ACC112 (cell line): ENCODE measurements at regions not wholly inside any gene's neighbourhood (a gene's known extent, or its start where the extent isn't known, plus 50 kb on each side); places are given as distances from the start of the nearest gene placed in this dataset.
"Not testable (repeated sequence)": the region's sequence is repeated elsewhere in the genome, so short reads cannot be mapped to it uniquely, and the experiment has no call there.

Experiments used
- H2AFZ ChIP-seq: fragments of 200-600 bp; sonication (generic); one replicate; pipeline ENCODE4 v1.6.0; 2017; ENCODE audit warnings: antibody characterized with exemption, low read length; ENCODE audit not compliant: unreplicated experiment
- H3K27ac ChIP-seq: fragments of 200-600 bp; sonication (generic); 2 replicates; pipeline ENCODE4 v1.5.1; 2014; ENCODE audit warnings: low read depth, mild to moderate bottlenecking, antibody characterized with exemption, low read length, moderate library complexity
- H3K27me3 ChIP-seq: fragments of 200-600 bp; sonication (generic); 2 replicates; pipeline ENCODE4 v1.6.1; 2014; ENCODE audit warnings: mild to moderate bottlenecking, antibody characterized with exemption, low read length, moderate library complexity, mixed read lengths; ENCODE audit not compliant: insufficient read depth
- H3K36me3 ChIP-seq: fragments of 200-600 bp; sonication (generic); 2 replicates; pipeline ENCODE4 v1.6.1; 2016; ENCODE audit warnings: mild to moderate bottlenecking, antibody characterized with exemption, low read length, moderate library complexity, mixed read lengths; ENCODE audit not compliant: insufficient read depth
- H3K4me1 ChIP-seq: fragments of 200-600 bp; sonication (generic); one replicate; pipeline ENCODE4 v1.6.1; 2016; ENCODE audit warnings: low read length, mixed read lengths; ENCODE audit not compliant: insufficient read depth, unreplicated experiment, control insufficient read depth
- H3K4me3 ChIP-seq: fragments of 200-600 bp; sonication (generic); 2 replicates; pipeline ENCODE4 v1.5.1; 2014; ENCODE audit warnings: mild to moderate bottlenecking, low read depth, low read length
- H3K79me2 ChIP-seq: fragments of 200-600 bp; sonication (generic); one replicate; pipeline ENCODE4 v1.6.0; 2016; ENCODE audit warnings: low read length; ENCODE audit not compliant: control insufficient read depth, unreplicated experiment, insufficient read depth

GRCh38 chrX:526295-527224 lies 104.0 kb upstream of the SHOX start:
- Histone ChIP-seq H2AFZ (no peak overlapping the region), H3K36me3 (no peaks in the 10 kb centered on the region), H3K27me3 (no peaks in the 10 kb centered on the region), H3K4me1 (no peaks in the 10 kb centered on the region), H3K4me3 (no peak overlapping the region), H3K27ac (no peak overlapping the region), H3K79me2 (no peaks in the 10 kb centered on the region)

- Histone ChIP-seq H3K79me2 (no peaks in the 10 kb centered on the region), H2AFZ (no peak overlapping the region), H3K36me3 (no peaks in the 10 kb centered on the region), H3K27ac (no peak overlapping the region), H3K4me1 (no peaks in the 10 kb centered on the region), H3K27me3 (no peaks in the 10 kb centered on the region), H3K4me3 (no peak overlapping the region)
Measured at GRCh38 chrX:530726-531610, 99.6 kb upstream of the SHOX start.

GRCh38 chrX:531611-531936 lies 99.0 kb upstream of the SHOX start:
- Histone ChIP-seq H3K27ac (no peak overlapping the region), H3K79me2 (no peaks in the 10 kb centered on the region), H3K4me3 (no peak overlapping the region), H3K36me3 (no peaks in the 10 kb centered on the region), H2AFZ (no peak overlapping the region), H3K4me1 (no peaks in the 10 kb centered on the region), H3K27me3 (no peaks in the 10 kb centered on the region)

GRCh38 chrX:534804-535203 lies 95.8 kb upstream of the SHOX start:
- H2AFZ ChIP-seq: no peak overlapping the region
- no peak overlapping the region for H3K27ac ChIP-seq
- H3K27me3 ChIP-seq: no peaks in the 10 kb centered on the region
- H3K79me2 ChIP-seq: no peaks in the 10 kb centered on the region
- no peaks in the 10 kb centered on the region for H3K4me1 ChIP-seq
- no peak overlapping the region for H3K4me3 ChIP-seq
- H3K36me3 ChIP-seq: no peaks in the 10 kb centered on the region

GRCh38 chrX:536616-537015 lies 94.0 kb upstream of the SHOX start:
- no peaks in the 10 kb centered on the region for H3K27me3 ChIP-seq
- H2AFZ ChIP-seq: no peak overlapping the region
- H3K27ac ChIP-seq: no peak overlapping the region
- H3K4me1 ChIP-seq: no peaks in the 10 kb centered on the region
- H3K4me3 ChIP-seq: no peak overlapping the region
- no peaks in the 10 kb centered on the region for H3K36me3 ChIP-seq
- no peaks in the 10 kb centered on the region for H3K79me2 ChIP-seq

- no peak overlapping the region for H3K27ac ChIP-seq
- H2AFZ ChIP-seq: no peak overlapping the region
- H3K79me2 ChIP-seq: no peaks in the 10 kb centered on the region
- H3K4me1 ChIP-seq: no peaks in the 10 kb centered on the region
- H3K36me3 ChIP-seq: no peaks in the 10 kb centered on the region
- H3K27me3 ChIP-seq: no peaks in the 10 kb centered on the region
- no peak overlapping the region for H3K4me3 ChIP-seq
Measured at GRCh38 chrX:537151-537550, 93.4 kb upstream of the SHOX start.

- no peaks in the 10 kb centered on the region for H3K4me1 ChIP-seq
- no peak overlapping the region for H3K4me3 ChIP-seq
- H3K27me3 ChIP-seq: no peaks in the 10 kb centered on the region
- H3K79me2 ChIP-seq: no peaks in the 10 kb centered on the region
- no peak overlapping the region for H3K27ac ChIP-seq
- H2AFZ ChIP-seq: no peak overlapping the region
- no peaks in the 10 kb centered on the region for H3K36me3 ChIP-seq
Measured at GRCh38 chrX:538311-538710, 92.3 kb upstream of the SHOX start.

- not testable (repeated sequence) for H3K36me3 ChIP-seq, H3K79me2 ChIP-seq, H3K27me3 ChIP-seq, H2AFZ ChIP-seq, H3K4me3 ChIP-seq, H3K27ac ChIP-seq, H3K4me1 ChIP-seq
Measured at GRCh38 chrX:541006-541405, 89.6 kb upstream of the SHOX start.

GRCh38 chrX:542179-542578 lies 88.4 kb upstream of the SHOX start:
- no peak overlapping the region for H3K27ac ChIP-seq
- H2AFZ ChIP-seq: no peak overlapping the region
- no peaks in the 10 kb centered on the region for H3K79me2 ChIP-seq
- H3K4me3 ChIP-seq: no peak overlapping the region
- no peaks in the 10 kb centered on the region for H3K27me3 ChIP-seq
- no peaks in the 10 kb centered on the region for H3K36me3 ChIP-seq
- no peaks in the 10 kb centered on the region for H3K4me1 ChIP-seq

GRCh38 chrX:545452-545885 lies 85.1 kb upstream of the SHOX start:
- Histone ChIP-seq H3K27me3 (no peaks in the 10 kb centered on the region), H2AFZ (no peak overlapping the region), H3K4me1 (no peaks in the 10 kb centered on the region), H3K4me3 (no peak overlapping the region), H3K27ac (no peak overlapping the region), H3K79me2 (no peaks in the 10 kb centered on the region), H3K36me3 (no peaks in the 10 kb centered on the region)

- no peaks in the 10 kb centered on the region for H3K27me3 ChIP-seq
- no peak overlapping the region for H3K27ac ChIP-seq
- H3K4me1 ChIP-seq: no peaks in the 10 kb centered on the region
- no peaks in the 10 kb centered on the region for H3K36me3 ChIP-seq
- H3K4me3 ChIP-seq: no peak overlapping the region
- no peak overlapping the region for H2AFZ ChIP-seq
- H3K79me2 ChIP-seq: no peaks in the 10 kb centered on the region
Measured at GRCh38 chrX:550514-550913, 80.1 kb upstream of the SHOX start.
